ENCODE measurements at regions not wholly inside any gene's neighbourhood (a gene's known extent, or its start where the extent isn't known, plus 50 kb on each side); places are given as distances from the start of the nearest gene placed in this dataset.

- TF ChIP-seq CTCF (IDR thresholded peaks at IDR 0.05) (no peak), EZH2 (IDR thresholded peaks at IDR 0.05; ENCODE audit: borderline replicate concordance, insufficient read depth, low read depth, low read length, poor library complexity, severe bottlenecking) (no peak)
Observed at GRCh38 chr9:107698779-107699178, 209.2 kb upstream of the KLF4 start.

Data from B cell (primary cell).